ENCODE measurements at regions not wholly inside any gene's neighbourhood (a gene's known extent, or its start where the extent isn't known, plus 50 kb on each side); places are given as distances from the start of the nearest gene placed in this dataset.

- no peak for DNase-seq (ENCODE audit: low spot score)
Observed at GRCh38 chr10:129285459-129285858, 181.6 kb upstream of the MGMT start.

- no peak for DNase-seq (ENCODE audit: low spot score)
Observed at GRCh38 chr10:129288999-129289584, 177.9 kb upstream of the MGMT start.

DNA sequence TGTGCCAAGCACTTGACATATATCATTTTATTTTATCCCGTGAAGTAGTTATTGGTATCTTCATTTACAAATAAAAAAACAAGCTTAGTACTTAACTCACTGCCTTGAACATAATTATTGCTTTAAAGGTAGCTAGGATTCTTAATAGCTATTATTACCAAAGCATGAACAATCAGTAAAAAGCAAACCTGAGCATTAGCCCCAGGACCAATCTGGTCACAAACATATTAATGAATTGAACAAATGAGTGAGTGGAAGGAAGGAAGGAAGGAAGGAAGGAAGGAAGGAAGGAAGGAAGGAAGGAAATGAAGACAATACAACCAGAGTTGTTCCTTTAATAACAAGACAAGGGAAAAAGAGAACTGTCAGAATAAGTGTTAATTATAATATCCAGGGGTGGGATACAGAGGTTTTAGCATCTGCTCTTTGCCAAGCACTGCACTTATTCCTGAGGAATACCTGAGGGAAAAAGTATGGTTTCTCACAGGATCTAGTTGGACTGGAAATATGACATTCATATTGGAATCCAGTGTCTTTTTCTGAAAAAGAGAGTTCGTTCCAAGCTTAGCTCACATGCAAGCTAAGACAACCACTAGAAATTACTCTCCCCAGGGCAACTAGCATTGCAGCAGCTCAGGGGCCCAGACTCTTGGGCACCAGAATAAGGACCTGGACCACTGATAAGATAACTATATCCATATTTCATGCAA is 172.9 kb upstream of the MGMT start:
- no peak for DNase-seq (ENCODE audit: low spot score)

- DNase-seq (ENCODE audit: low spot score), result no peak
Observed at GRCh38 chr10:129294944-129295343, 172.1 kb upstream of the MGMT start.

DNA sequence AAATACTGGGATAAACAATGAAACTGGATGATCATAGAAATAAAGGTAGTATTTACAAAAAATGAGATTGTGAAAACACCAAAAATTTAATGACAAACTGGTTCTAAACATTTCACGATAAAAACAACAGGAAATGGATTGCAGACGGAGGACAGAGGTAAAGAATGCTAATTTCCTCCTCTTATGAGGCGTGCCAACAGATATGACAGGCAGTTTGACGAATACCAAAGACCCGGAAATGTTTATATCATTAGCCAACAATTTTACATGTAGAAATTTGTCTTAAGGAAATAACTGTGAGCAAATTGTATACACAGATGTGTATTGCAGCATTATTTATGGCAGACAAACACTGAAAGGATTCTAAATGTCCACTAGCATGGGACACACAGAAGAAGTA is 162.0 kb upstream of the MGMT start:
- no peak for DNase-seq (ENCODE audit: low spot score)

- DNase-seq (ENCODE audit: low spot score), result no peak
Observed at GRCh38 chr10:129307141-129307540, 159.9 kb upstream of the MGMT start.

DNA sequence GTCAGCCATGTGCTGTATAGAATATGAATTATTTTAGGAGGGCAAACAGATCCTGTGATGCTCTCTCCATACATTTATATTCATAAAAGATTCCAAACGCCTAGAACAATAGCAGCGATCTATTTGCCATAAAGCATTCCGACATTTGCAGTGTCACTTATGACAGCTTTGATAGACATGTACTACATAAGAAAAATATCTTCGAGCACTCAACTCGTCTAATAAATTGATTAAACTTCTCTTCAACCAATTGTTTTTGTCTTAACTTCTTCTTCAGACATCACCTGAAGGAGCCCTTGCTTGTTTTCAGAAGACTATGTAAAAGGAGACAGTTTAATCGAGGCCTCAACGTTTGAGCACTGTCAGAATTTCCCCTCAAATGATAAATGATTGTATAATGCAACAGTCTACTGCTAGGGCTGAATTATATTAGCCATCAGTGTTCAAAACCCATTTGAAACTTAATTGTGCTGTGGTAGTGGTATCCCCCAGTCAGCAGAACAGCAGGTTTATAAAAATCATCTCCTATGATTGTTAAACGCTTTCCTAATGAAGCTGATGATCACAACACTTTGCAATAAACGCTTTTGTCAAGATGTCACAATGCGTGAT is 158.0 kb upstream of the MGMT start:
- no peak for DNase-seq (ENCODE audit: low spot score)

- no peak for DNase-seq (ENCODE audit: low spot score)
Observed at GRCh38 chr10:129309565-129309964, 157.5 kb upstream of the MGMT start.

- no peak for DNase-seq (ENCODE audit: low spot score)
Observed at GRCh38 chr10:129310881-129311280, 156.2 kb upstream of the MGMT start.

- DNase-seq (ENCODE audit: low spot score), result no peak
Observed at GRCh38 chr10:129319934-129320333, 147.1 kb upstream of the MGMT start.

- DNase-seq (ENCODE audit: low spot score), result no peak
Observed at GRCh38 chr10:129320340-129320739, 146.7 kb upstream of the MGMT start.

- DNase-seq (ENCODE audit: low spot score), result no peak
Observed at GRCh38 chr10:129321727-129322126, 145.3 kb upstream of the MGMT start.

DNA sequence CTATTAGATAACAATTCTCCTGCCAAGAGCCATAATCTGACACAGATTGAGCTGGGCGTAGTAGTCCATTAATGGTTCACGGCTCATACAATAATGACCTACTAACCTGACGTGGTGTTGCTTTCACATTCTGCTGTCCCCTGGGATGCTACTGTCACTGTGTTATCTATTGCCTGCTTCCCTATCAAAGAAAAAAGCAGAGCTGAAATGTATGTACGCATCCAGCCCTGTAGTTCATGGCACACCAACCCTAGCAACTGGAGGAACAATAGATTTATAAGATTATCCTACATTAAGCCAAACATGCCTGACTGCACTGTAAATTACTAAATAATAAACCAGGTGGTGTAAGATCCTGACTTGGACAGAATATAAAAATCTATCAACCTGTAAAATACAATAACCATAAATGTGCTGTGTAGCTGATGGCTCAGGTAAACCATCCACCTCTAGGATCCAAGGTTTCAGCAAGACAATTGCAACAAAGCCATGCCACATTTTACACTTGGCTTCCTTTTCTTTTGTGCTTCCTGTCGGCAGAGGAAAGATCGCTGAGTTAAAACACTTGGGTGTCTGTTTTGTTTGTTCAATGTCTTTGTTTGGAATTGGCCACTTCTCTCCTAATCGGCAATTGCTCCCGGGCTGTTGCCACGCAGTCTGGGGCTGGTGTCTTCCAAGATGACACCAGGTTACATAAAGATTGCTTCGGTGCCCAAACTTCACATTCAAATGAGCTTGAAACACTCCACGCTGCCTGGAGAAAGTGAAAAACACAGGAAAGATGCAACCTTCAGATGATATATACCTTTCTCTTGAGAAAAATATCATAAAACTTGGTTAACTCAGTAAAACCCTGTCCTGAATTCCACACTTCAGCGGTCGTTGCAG is 143.9 kb upstream of the MGMT start:
- no peak for DNase-seq (ENCODE audit: low spot score)

DNA sequence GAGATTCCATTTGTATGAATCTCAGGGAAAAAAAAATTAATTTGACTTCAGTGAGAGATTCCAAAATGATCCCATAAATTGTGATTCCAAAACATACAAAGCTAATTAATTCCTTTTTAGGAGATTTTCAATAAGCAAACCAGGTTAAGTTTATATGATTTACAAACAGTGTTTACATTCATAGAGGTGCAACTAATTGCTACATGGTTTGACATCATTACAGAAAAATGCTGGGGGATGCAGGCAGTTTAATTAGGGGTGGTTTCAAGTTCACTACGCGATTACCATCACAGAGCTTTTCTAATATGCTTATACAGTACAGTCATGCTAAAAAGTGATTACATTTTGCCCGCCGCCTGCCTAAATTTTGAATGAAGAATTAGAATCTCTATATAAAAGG is 143.2 kb upstream of the MGMT start:
- no peak for DNase-seq (ENCODE audit: low spot score)

DNA sequence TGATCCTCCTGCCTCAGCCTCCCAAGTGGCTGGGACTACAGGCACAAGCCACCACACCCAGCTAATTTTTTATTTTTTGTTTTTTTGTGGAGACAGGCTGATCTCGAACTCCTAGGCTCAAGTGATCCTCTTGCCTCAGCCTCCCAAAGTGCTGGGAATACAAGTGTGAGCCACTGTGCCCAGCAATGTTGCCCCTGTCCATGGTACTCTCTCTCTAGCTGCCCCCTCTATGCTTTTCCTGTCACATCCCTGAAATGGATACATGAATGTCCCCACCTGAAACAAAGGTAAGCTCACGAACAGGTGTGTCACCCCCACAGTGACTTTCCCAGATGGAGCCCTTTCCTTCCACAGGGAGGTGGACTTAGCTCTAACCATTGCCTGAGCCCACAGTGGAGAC is 141.1 kb upstream of the MGMT start:
- DNase-seq (ENCODE audit: low spot score), result no peak

DNA sequence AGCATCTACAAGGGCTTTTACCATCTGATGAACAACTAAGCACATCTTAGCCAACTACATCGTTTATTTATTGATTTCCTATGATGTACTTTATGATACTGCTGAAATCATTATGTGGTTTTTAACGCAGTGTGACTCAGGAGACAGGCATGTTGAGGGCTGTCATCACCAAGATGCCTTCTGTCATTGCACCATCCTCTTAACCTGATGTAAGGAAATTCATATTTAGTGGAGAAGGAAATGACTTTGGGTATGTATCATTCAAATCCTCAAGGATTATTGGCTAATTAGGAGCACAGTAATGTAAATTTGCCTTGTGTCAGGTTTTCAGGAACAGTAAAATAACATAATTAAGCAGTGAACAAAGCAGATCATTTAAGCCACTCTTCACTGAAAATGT is 138.5 kb upstream of the MGMT start:
- no peak for DNase-seq (ENCODE audit: low spot score)

DNA sequence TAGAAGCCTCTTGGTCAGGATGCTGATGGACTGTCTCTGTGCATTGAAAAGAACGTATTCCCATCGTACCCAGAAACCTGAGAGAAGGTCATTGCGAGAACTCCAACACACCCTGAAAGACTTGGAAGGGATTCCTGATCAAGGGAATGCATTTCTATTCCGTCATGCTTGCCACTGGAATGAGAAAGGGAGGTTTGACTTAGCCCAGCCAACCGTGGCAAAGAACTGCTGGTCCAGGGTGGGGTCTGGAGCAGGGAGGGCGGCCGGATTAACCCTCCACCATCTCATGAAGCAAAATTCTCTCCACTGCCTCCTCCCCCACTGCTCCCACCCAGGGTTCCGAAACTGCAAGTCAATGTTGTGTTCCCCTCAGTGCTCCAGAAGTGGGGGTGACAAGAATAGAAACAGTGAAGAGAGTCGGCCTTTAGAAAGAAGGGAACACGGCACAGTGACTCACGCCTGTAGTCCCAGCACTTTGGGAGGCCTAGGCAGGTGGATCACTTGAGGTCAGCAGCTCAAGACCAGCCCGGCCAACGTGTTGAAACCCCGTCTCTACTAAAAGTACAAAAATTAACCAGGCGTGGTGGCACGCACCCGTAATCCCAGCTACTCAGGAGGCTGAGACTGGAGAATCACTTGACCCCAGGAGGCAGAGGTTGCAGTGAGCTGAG is 137.5 kb upstream of the MGMT start:
- DNase-seq (ENCODE audit: low spot score), result no peak

DNA sequence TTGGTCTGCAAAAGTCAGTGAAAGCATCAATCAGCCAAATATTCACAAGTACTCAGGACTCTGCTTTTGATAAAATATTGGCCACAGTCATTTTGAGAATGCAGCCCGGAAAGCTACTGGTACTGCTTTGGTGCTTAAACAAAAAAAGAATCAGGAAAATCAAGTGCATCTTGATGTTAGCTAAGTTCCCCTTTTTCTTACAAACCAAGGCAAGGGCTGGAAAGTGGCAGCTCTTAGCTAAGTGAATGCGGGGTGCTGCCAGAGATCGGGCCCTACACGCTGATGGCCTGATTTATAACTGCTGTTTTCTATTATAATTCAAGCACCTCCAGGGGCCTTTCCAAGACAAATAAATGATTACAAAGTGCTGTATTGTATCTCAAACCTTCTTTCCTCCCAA is 136.8 kb upstream of the MGMT start:
- DNase-seq (ENCODE audit: low spot score), result no peak

- no peak for DNase-seq (ENCODE audit: low spot score)
Observed at GRCh38 chr10:129331207-129331838, 135.7 kb upstream of the MGMT start.

DNA sequence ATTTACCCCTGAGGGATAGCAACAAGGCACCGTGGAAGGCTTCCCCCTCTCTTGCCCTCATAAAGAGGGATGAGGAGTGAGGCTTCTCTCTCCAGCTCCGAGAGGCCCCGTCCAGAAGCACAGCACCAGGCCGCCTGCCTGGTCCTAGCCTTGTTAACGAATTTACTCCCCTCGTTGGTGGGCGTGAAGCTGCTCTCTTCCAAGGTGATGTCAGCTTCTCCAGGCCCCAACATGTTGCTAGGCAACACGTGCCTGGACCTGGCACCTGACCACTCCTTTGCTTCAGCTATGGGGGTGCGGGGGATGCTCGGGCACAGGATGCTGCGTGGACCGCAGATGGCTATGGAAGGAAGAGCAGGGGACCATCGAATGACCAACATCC is 135.2 kb upstream of the MGMT start:
- no peak for DNase-seq (ENCODE audit: low spot score)

DNA sequence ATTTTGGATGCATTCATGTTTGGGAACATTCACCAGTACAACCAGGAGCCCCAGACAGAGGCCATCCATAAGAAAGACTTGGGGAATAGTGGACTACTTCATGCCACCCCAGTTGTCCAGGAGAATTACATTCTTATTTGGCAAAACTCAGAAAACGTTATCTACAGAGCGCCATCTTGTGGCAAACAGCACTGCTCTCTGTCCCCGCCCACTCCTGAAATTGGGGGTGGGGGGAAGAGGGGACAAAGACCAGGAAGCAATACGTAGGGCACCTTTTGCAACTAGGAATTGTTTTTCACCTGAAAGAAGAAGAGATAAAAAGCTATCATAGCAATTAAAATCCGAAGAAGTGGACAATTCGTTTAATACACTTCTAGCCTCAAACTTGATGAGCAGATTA is 134.6 kb upstream of the MGMT start:
- peak; percentile 2 for DNase-seq (ENCODE audit: low spot score)

GRCh38 chr10:129333706-129334105 is 133.3 kb upstream of the MGMT start:
- no peak for DNase-seq (ENCODE audit: low spot score)

Data from globus pallidus (tissue), 1 donor.